ENCODE measurements at regions not wholly inside any gene's neighbourhood (a gene's known extent, or its start where the extent isn't known, plus 50 kb on each side); places are given as distances from the start of the nearest gene placed in this dataset.
"Not testable (repeated sequence)": the region's sequence is repeated elsewhere in the genome, so short reads cannot be mapped to it uniquely, and the experiment has no call there.

GRCh38 chr2:5195636-5196035, 496.5 kb upstream of the SOX11 start:
- Histone ChIP-seq H3K4me3 (ENCODE audit: low read depth, low read length) (no peak overlapping the region), H3K27me3 (ENCODE audit: control insufficient read depth, insufficient read depth, low read length) (no peaks in the 10 kb centered on the region), H3K36me3 (ENCODE audit: control insufficient read depth, insufficient read depth, low read length) (no peaks in the 10 kb centered on the region)
- no peak for TF ChIP-seq CTCF (IDR thresholded peaks at IDR 0.05; ENCODE audit: insufficient read depth, low read length, poor library complexity, severe bottlenecking)
- no peak for DNase-seq (ENCODE audit: low read depth)

- no peaks in the 10 kb centered on the region for H3K36me3 ChIP-seq (ENCODE audit: control insufficient read depth, insufficient read depth, low read length)
- H3K4me3 ChIP-seq (ENCODE audit: low read depth, low read length) = no peak overlapping the region
- no peak for TF ChIP-seq CTCF (IDR thresholded peaks at IDR 0.05; ENCODE audit: insufficient read depth, low read length, poor library complexity, severe bottlenecking)
- no peaks in the 10 kb centered on the region for H3K27me3 ChIP-seq (ENCODE audit: control insufficient read depth, insufficient read depth, low read length)
- no peak for DNase-seq (ENCODE audit: low read depth)
Observed at GRCh38 chr2:5203134-5203755, 488.9 kb upstream of the SOX11 start.

GRCh38 chr2:5206742-5207141, 485.4 kb upstream of the SOX11 start:
- not testable (repeated sequence) for DNase-seq (ENCODE audit: low read depth); H3K27me3 ChIP-seq (ENCODE audit: control insufficient read depth, insufficient read depth, low read length); H3K36me3 ChIP-seq (ENCODE audit: control insufficient read depth, insufficient read depth, low read length); H3K4me3 ChIP-seq (ENCODE audit: low read depth, low read length)

- Histone ChIP-seq H3K36me3 (ENCODE audit: control insufficient read depth, insufficient read depth, low read length) (no peaks in the 10 kb centered on the region), H3K4me3 (ENCODE audit: low read depth, low read length) (no peak overlapping the region), H3K27me3 (ENCODE audit: control insufficient read depth, insufficient read depth, low read length) (no peaks in the 10 kb centered on the region)
- TF ChIP-seq CTCF (IDR thresholded peaks at IDR 0.05; ENCODE audit: insufficient read depth, low read length, poor library complexity, severe bottlenecking) = no peak
- DNase-seq (ENCODE audit: low read depth) = no peak
Observed at GRCh38 chr2:5215989-5216607, 476.1 kb upstream of the SOX11 start.

GRCh38 chr2:5227062-5227699, 465.0 kb upstream of the SOX11 start:
- peak; percentile 29 for DNase-seq (ENCODE audit: low read depth)
- Histone ChIP-seq H3K36me3 (ENCODE audit: control insufficient read depth, insufficient read depth, low read length) (no peaks in the 10 kb centered on the region), H3K27me3 (ENCODE audit: control insufficient read depth, insufficient read depth, low read length) (no peaks in the 10 kb centered on the region), H3K4me3 (ENCODE audit: low read depth, low read length) (no peak overlapping the region)
- TF ChIP-seq CTCF (IDR thresholded peaks at IDR 0.05; ENCODE audit: insufficient read depth, low read length, poor library complexity, severe bottlenecking) = no peak

GRCh38 chr2:5229574-5229973, 462.6 kb upstream of the SOX11 start:
- no peak for TF ChIP-seq CTCF (IDR thresholded peaks at IDR 0.05; ENCODE audit: insufficient read depth, low read length, poor library complexity, severe bottlenecking)
- Histone ChIP-seq H3K36me3 (ENCODE audit: control insufficient read depth, insufficient read depth, low read length) (no peaks in the 10 kb centered on the region), H3K4me3 (ENCODE audit: low read depth, low read length) (no peak overlapping the region), H3K27me3 (ENCODE audit: control insufficient read depth, insufficient read depth, low read length) (no peaks in the 10 kb centered on the region)
- no peak for DNase-seq (ENCODE audit: low read depth)
